ENCODE measurements at regions not wholly inside any gene's neighbourhood (a gene's known extent, or its start where the extent isn't known, plus 50 kb on each side); places are given as distances from the start of the nearest gene placed in this dataset.
A peak's percentile ranks its signal among the peaks of the same experiment; 100 is the strongest.

DNA sequence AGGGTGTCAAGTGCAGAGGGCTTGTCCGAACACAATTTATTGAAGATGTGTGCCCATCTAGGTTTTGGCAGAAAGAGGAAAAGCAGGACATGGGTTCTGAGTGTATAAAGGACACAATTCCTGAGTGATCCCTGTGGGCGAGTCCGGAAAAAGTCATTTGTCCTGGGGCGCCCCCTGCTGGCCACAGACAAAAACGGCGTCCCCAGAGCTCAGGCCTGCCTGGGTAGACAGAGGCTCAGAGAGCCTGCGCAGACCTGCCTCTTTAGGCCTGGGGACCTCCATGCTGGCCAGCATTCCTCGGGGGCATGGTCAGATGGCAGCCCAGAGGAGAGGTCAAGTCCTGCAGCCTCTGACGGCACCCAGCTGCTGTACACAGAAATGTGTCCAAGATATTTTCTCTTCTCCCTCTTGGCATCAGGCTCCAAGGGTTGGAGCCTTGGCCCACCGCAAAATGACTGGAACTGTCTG is 65.5 kb upstream of the LRP8 start:
- DNase-seq, result peak; percentile 40 to 93 (median 78)
- H3K27me3 ChIP-seq, result no peaks in the 10 kb centered on the region
- no peaks in the 10 kb centered on the region for H3K4me1 ChIP-seq
- H3K27ac ChIP-seq, result no peak overlapping the region
- no peaks in the 10 kb centered on the region for H3K9me3 ChIP-seq
- 12% methylated on average over 10 of the region's 10 CpGs for WGBS, 2 donors
- ATAC-seq, result peak; percentile 80 to 95 (median 93)
- H3K4me3 ChIP-seq, result no peak overlapping the region
- H3K36me3 ChIP-seq, result no peaks in the 10 kb centered on the region
- TF ChIP-seq CTCF (IDR thresholded peaks at IDR 0.05), result peak; percentile 88 to 97 (median 94)
- no peak for FAIRE-seq
- intact Hi-C loops (cut with DNase I), result loop anchor here in 1 of 3 donors (10.0 kb wide), 1 partner anchor 119 kb away; no protein-coding TSS in a partner anchor

GRCh38 chr1:53394306-53394705 is 64.9 kb upstream of the DMRTB1 start:
- intact Hi-C loops (cut with DNase I), result loop anchor here in 1 of 3 donors (10.0 kb wide), 1 partner anchor 120 kb away; no protein-coding TSS in a partner anchor
- Histone ChIP-seq H3K4me3 (no peak overlapping the region), H3K4me1 (no peaks in the 10 kb centered on the region), H3K36me3 (no peaks in the 10 kb centered on the region), H3K27ac (no peak overlapping the region), H3K27me3 (no peaks in the 10 kb centered on the region), H3K9me3 (no peaks in the 10 kb centered on the region)
- FAIRE-seq (no peak), ATAC-seq (no peak), DNase-seq (peak in 1 of 6 donors; percentile 38)
- TF ChIP-seq CTCF (IDR thresholded peaks at IDR 0.05), result no peak
- 53 to 58% methylated on average over 6 of the region's 6 CpGs for WGBS, 2 donors

DNA sequence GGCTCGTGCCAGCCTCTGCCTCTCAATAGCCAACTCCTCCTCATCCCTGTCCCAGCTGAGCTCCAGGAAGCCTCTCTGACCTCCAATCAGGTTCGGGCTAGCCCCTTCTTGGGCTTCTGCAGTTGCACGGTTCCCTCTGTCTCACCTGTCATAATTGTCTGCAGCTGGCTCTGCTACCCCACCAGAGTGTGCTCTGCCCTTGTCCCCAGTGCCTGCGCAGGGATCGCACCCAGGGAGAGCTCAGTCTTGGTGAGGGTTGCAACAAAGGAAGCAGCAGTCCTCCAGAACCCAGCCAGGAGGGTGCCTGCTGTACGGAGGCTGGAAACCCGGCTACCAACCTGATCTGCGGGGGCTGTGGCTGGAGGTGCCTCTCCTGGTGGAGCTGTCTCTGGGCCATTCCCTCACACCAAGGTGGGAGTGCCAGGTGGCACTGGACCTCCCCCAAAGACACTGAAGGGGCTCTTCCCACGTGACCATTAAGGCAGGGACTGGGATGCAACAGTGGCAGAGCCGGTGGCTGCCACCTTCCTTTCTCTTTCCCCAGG is 63.5 kb upstream of the DMRTB1 start:
- DNase-seq, result peak in 1 of 6 donors; percentile 38

DNA sequence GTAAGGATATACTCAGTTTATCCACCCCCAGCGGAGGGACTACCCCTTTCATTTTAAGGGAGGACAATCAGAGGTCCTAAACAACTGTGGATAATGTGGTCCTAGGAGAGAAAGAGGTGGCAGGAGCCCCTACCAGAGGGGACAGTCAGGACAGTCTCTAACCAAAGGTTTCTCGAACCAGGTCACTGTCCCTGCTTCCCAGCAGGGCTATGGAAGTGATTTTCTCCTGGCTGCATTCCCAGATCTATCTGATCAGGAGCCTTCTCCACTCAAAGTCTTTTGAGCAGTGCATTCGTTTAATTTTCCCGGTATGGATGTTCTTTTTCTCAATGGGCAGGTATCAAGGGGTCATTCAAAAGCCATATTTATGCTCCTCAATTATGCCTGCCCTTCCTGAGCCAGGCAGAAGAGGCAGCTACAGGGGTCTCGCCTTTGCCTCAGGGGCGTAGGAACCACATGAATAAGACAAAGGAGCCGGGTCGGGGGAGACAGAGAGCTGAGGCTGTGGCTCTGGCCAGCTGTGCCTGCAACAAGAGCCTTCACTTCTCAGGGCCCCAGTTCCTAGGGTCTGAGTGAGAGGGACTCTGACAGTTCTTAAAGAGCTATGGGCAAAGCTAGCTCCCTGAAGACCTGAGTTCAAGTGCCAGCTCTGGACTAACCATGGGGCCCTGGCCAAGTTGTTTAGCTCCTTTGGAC is 62.5 kb upstream of the DMRTB1 start:
- ATAC-seq, result no peak
- intact Hi-C loops (cut with DNase I), result loop anchor here (2.0 to 10.0 kb wide), 3 partner anchors 120 to 124 kb away; no protein-coding TSS in a partner anchor

More for the DNA sequence above, 63.5 kb upstream of the DMRTB1 start:
- intact Hi-C loops (cut with DNase I), result loop anchor here (2.0 to 10.0 kb wide), 3 partner anchors 119 to 123 kb away; no protein-coding TSS in a partner anchor
- no peaks in the 10 kb centered on the region for H3K4me1 ChIP-seq
- no peaks in the 10 kb centered on the region for H3K9me3 ChIP-seq
- ATAC-seq, result no peak
- TF ChIP-seq CTCF (IDR thresholded peaks at IDR 0.05), result no peak
- 42% methylated on average over 10 of the region's 10 CpGs for WGBS, 2 donors
- H3K4me3 ChIP-seq, result no peak overlapping the region
- no peaks in the 10 kb centered on the region for H3K36me3 ChIP-seq
- H3K27me3 ChIP-seq, result no peaks in the 10 kb centered on the region
- no peak for FAIRE-seq
- no peak overlapping the region for H3K27ac ChIP-seq

More for the DNA sequence above, 62.5 kb upstream of the DMRTB1 start:
- FAIRE-seq, result no peak
- Histone ChIP-seq H3K4me1 (no peaks in the 10 kb centered on the region), H3K4me3 (no peak overlapping the region), H3K36me3 (no peaks in the 10 kb centered on the region), H3K27ac (no peak overlapping the region), H3K9me3 (no peaks in the 10 kb centered on the region), H3K27me3 (no peaks in the 10 kb centered on the region)
- peak in 1 of 6 donors; percentile 16 for DNase-seq
- TF ChIP-seq CTCF (IDR thresholded peaks at IDR 0.05), result no peak
- WGBS, 2 donors, result 44 to 59% methylated on average over 8 of the region's 8 CpGs
